ENCODE measurements at regions not wholly inside any gene's neighbourhood (a gene's known extent, or its start where the extent isn't known, plus 50 kb on each side); places are given as distances from the start of the nearest gene placed in this dataset.
"Not testable (repeated sequence)": the region's sequence is repeated elsewhere in the genome, so short reads cannot be mapped to it uniquely, and the experiment has no call there.

GRCh38 chr2:20499387-20499786 is 52.5 kb downstream of the RHOB start:
- no peak for TF ChIP-seq CTCF (conservative IDR thresholded peaks at IDR 0.05)
- TF ChIP-seq ZFX (IDR thresholded peaks at IDR 0.05): no peak
- no peak overlapping the region for H3K27ac ChIP-seq

GRCh38 chr2:20501974-20502373 is 55.1 kb downstream of the RHOB start:
- TF ChIP-seq CTCF (conservative IDR thresholded peaks at IDR 0.05): no peak
- no peak overlapping the region for H3K27ac ChIP-seq

GRCh38 chr2:20502496-20502895 is 55.6 kb downstream of the RHOB start:
- H3K27ac ChIP-seq: not testable (repeated sequence)

- TF ChIP-seq ZFX (IDR thresholded peaks at IDR 0.05): no peak
- TF ChIP-seq CTCF (conservative IDR thresholded peaks at IDR 0.05): no peak
- H3K27ac ChIP-seq: no peak overlapping the region
Observed at GRCh38 chr2:20504174-20504573, 57.3 kb downstream of the RHOB start.

GRCh38 chr2:20506201-20506685 is 59.4 kb downstream of the RHOB start:
- H3K27ac ChIP-seq: no peak overlapping the region
- TF ChIP-seq CTCF (conservative IDR thresholded peaks at IDR 0.05): no peak
- no peak for TF ChIP-seq ZFX (IDR thresholded peaks at IDR 0.05)

GRCh38 chr2:20507166-20507692 is 60.4 kb downstream of the RHOB start:
- no peak overlapping the region for H3K27ac ChIP-seq
- TF ChIP-seq CTCF (conservative IDR thresholded peaks at IDR 0.05) (no peak), ZFX (IDR thresholded peaks at IDR 0.05) (no peak)

- H3K27ac ChIP-seq: no peak overlapping the region
- TF ChIP-seq ZFX (IDR thresholded peaks at IDR 0.05) (no peak), CTCF (conservative IDR thresholded peaks at IDR 0.05) (no peak)
Observed at GRCh38 chr2:20507711-20508110, 60.8 kb downstream of the RHOB start.

GRCh38 chr2:20509301-20509769 is 62.5 kb downstream of the RHOB start:
- TF ChIP-seq ZFX (IDR thresholded peaks at IDR 0.05): no peak
- no peak for TF ChIP-seq CTCF (conservative IDR thresholded peaks at IDR 0.05)
- H3K27ac ChIP-seq: peak overlapping the region; percentile 35; the same call in 1 of the 2 replicates

All from C4-2B (cell line).